Liver (tissue), 8 donors: ENCODE measurements at regions not wholly inside any gene's neighbourhood (a gene's known extent, or its start where the extent isn't known, plus 50 kb on each side); places are given as distances from the start of the nearest gene placed in this dataset.

Experiments used
- DNase-seq: peaks from one replicate; pipeline ENCODE4 v3.0.0-alpha.2; 2017; ENCODE audit warnings: low spot score
- H3K27ac ChIP-seq, 2 donors: one replicate each; pipeline ENCODE4 v1.7.0; 2013; ENCODE audit warnings: inconsistent platforms in 2 of 2, low read length in 2 of 2, control low read depth in 1 of 2, low read depth in 1 of 2, mild to moderate bottlenecking in 1 of 2
- H3K27me3 ChIP-seq, 4 donors: one replicate each; pipeline versions ENCODE4 v1.6.1 to v1.7.0; 2013; ENCODE audit warnings: low read length in 3 of 4, inconsistent platforms in 1 of 4, mild to moderate bottlenecking in 1 of 4, moderate library complexity in 1 of 4; ENCODE audit not compliant: control insufficient read depth in 4 of 4, insufficient read depth in 4 of 4
- H3K36me3 ChIP-seq, 4 donors: one replicate each; pipeline versions ENCODE4 v1.6.1 to v1.7.0; 2013; ENCODE audit warnings: low read length in 3 of 4, mild to moderate bottlenecking in 3 of 4, low read depth in 1 of 4, moderate library complexity in 1 of 4; ENCODE audit not compliant: control insufficient read depth in 4 of 4, insufficient read depth in 3 of 4
- H3K4me1 ChIP-seq, 4 donors: one replicate each; pipeline versions ENCODE4 v1.6.1 to v1.7.0; 2013; ENCODE audit warnings: low read length in 3 of 4, mild to moderate bottlenecking in 3 of 4, moderate library complexity in 1 of 4; ENCODE audit not compliant: control insufficient read depth in 4 of 4, insufficient read depth in 4 of 4
- H3K4me3 ChIP-seq, 3 donors: one replicate each; pipeline versions ENCODE4 v1.6.1 to v1.7.0; 2013; ENCODE audit warnings: low read length in 3 of 3, control low read depth in 1 of 3, low read depth in 1 of 3, mild to moderate bottlenecking in 1 of 3
- H3K9ac ChIP-seq, 2 donors: one replicate each; pipeline ENCODE4 v1.7.0; 2013; ENCODE audit warnings: low read length in 2 of 2, mild to moderate bottlenecking in 2 of 2, moderate library complexity in 2 of 2, control low read depth in 1 of 2, low read depth in 1 of 2
- H3K9me3 ChIP-seq, 4 donors: one replicate each; pipeline versions ENCODE4 v1.6.1 to v1.7.0; 2013; ENCODE audit warnings: low read length in 3 of 4; ENCODE audit not compliant: control insufficient read depth in 4 of 4
- EGR1 ChIP-seq, 2 donors: IDR thresholded peaks; 2 replicates each; pipeline ENCODE4 v1.6.1; 2016 to 2018; ENCODE audit warnings: antibody characterized with exemption in 2 of 2, low read depth in 2 of 2
- FOXA2 ChIP-seq: IDR thresholded peaks from 2 replicates; pipeline ENCODE4 v1.6.1; 2016; ENCODE audit warnings: antibody characterized with exemption
- GABPA ChIP-seq, 2 donors: IDR thresholded peaks in 1 of 2; conservative IDR thresholded peaks in 1 of 2; 2 replicates each; pipeline ENCODE4 v1.6.1; 2016; ENCODE audit warnings: antibody characterized with exemption in 2 of 2, mild to moderate bottlenecking in 1 of 2, moderate library complexity in 1 of 2
- HNF4A ChIP-seq, 2 donors: conservative IDR thresholded peaks; 2 replicates each; pipeline ENCODE4 v1.6.1; 2016; ENCODE audit warnings: antibody characterized with exemption in 2 of 2, mild to moderate bottlenecking in 2 of 2
- HNF4G ChIP-seq: IDR thresholded peaks from 2 replicates; pipeline ENCODE4 v1.6.1; 2016; ENCODE audit warnings: antibody characterized with exemption
- JUND ChIP-seq, 2 donors: IDR thresholded peaks; 2 replicates each; pipeline ENCODE4 v1.6.1; 2016; ENCODE audit warnings: antibody characterized with exemption in 2 of 2
- NR2F2 ChIP-seq: IDR thresholded peaks from 2 replicates; pipeline ENCODE4 v1.6.1; 2016; ENCODE audit warnings: antibody characterized with exemption
- RAD21 ChIP-seq, 2 donors: IDR thresholded peaks; 2 replicates each; pipeline ENCODE4 v1.6.1; 2016; ENCODE audit warnings: antibody characterized with exemption in 2 of 2, mild to moderate bottlenecking in 2 of 2
- RXRA ChIP-seq, 2 donors: IDR thresholded peaks; 2 replicates each; pipeline ENCODE4 v1.6.1; 2017 to 2018; ENCODE audit warnings: antibody characterized with exemption in 2 of 2, mild to moderate bottlenecking in 1 of 2
- SP1 ChIP-seq: IDR thresholded peaks from 2 replicates; pipeline ENCODE4 v1.6.1; 2018; ENCODE audit warnings: antibody characterized with exemption, mild to moderate bottlenecking
- TAF1 ChIP-seq: conservative IDR thresholded peaks from 2 replicates; pipeline ENCODE4 v1.6.1; 2016; ENCODE audit warnings: antibody characterized with exemption, mild to moderate bottlenecking
- YY1 ChIP-seq: IDR thresholded peaks from 2 replicates; pipeline ENCODE4 v1.6.1; 2016; ENCODE audit warnings: antibody characterized with exemption, mild to moderate bottlenecking
- WGBS: extraction: QIAGEN DNeasy Blood & Tissue Kit; methylation state at CpG from one replicate; pipeline ENCODE4 v1.1.7; 2013; 5-methylcytosine and 5-hydroxymethylcytosine counted together
- TF ChIP-seq, protein P1 (sequence below): fragments of 150-350 bp; IDR thresholded peaks from 2 replicates; pipeline ENCODE4 v1.5.1; 2017; ENCODE audit warnings: improper control_type of control experiment, low read depth, low read length; ENCODE audit not compliant: missing input control
- TF ChIP-seq, protein P2 (sequence below): IDR thresholded peaks from 2 replicates; pipeline ENCODE4 v1.6.1; 2016; ENCODE audit warnings: antibody characterized with exemption, mild to moderate bottlenecking
- TF ChIP-seq, protein P3 (sequence below): IDR thresholded peaks from 2 replicates; pipeline ENCODE4 v1.6.1; 2016; ENCODE audit warnings: antibody characterized with exemption
- TF ChIP-seq, protein P4 (sequence below): IDR thresholded peaks from 2 replicates; pipeline ENCODE4 v1.6.1; 2016; ENCODE audit warnings: antibody characterized with exemption
- TF ChIP-seq, protein P5 (sequence below): IDR thresholded peaks from 2 replicates; pipeline ENCODE4 v1.6.1; 2016; ENCODE audit warnings: antibody characterized with exemption
- donor health status: healthy.
- donor health status: healthy.
- donor health status: healthy.
- donor health status: healthy.
- donor health status: healthy.

DNA sequence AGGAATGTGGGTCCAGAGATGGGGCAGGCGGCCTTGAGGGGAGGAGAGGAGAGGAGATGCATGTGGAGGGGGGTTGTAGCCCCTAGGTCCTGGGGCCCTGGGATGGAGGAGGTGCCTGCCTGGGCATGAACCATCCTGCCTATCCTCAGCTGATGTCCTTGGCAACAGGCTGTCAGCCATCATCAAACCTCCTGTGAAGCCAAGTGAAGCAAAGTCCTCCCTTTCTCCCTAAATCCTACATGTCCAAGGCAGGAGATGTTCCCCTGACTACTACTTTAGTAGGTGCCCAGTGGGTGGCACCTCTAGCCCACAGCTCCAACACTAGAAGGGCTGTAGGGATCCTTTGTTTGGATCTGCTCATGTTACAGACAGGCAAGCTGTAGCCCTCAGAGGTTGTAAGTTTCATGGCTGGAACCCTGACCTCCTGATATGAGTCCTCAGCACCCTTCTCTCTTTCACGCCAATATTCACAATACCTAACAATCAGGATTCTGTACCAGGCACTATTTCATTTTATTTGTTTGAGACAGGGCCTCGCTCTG is 66.6 kb upstream of the SYPL1 start:
- H3K27me3 ChIP-seq, result no peaks in the 10 kb centered on the region
- H3K36me3 ChIP-seq, result no peaks in the 10 kb centered on the region
- no peak for DNase-seq
- H3K4me3 ChIP-seq, result no peak overlapping the region
- peak; percentile 74 to 82 for TF ChIP-seq RAD21 (IDR thresholded peaks at IDR 0.05)
- TF ChIP-seq RXRA (IDR thresholded peaks at IDR 0.05), result peak; percentile 30 to 45
- peak; percentile 5 for TF ChIP-seq HNF4G
- TF ChIP-seq SP1, result no peak
- TF ChIP-seq YY1, result peak; percentile 42
- TF ChIP-seq, protein P1, sequence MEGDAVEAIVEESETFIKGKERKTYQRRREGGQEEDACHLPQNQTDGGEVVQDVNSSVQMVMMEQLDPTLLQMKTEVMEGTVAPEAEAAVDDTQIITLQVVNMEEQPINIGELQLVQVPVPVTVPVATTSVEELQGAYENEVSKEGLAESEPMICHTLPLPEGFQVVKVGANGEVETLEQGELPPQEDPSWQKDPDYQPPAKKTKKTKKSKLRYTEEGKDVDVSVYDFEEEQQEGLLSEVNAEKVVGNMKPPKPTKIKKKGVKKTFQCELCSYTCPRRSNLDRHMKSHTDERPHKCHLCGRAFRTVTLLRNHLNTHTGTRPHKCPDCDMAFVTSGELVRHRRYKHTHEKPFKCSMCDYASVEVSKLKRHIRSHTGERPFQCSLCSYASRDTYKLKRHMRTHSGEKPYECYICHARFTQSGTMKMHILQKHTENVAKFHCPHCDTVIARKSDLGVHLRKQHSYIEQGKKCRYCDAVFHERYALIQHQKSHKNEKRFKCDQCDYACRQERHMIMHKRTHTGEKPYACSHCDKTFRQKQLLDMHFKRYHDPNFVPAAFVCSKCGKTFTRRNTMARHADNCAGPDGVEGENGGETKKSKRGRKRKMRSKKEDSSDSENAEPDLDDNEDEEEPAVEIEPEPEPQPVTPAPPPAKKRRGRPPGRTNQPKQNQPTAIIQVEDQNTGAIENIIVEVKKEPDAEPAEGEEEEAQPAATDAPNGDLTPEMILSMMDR, result peak; percentile 33
- TF ChIP-seq EGR1 (IDR thresholded peaks at IDR 0.05; ENCODE audit: low read depth in 2 of 2), result no peak
- TF ChIP-seq, protein P2, sequence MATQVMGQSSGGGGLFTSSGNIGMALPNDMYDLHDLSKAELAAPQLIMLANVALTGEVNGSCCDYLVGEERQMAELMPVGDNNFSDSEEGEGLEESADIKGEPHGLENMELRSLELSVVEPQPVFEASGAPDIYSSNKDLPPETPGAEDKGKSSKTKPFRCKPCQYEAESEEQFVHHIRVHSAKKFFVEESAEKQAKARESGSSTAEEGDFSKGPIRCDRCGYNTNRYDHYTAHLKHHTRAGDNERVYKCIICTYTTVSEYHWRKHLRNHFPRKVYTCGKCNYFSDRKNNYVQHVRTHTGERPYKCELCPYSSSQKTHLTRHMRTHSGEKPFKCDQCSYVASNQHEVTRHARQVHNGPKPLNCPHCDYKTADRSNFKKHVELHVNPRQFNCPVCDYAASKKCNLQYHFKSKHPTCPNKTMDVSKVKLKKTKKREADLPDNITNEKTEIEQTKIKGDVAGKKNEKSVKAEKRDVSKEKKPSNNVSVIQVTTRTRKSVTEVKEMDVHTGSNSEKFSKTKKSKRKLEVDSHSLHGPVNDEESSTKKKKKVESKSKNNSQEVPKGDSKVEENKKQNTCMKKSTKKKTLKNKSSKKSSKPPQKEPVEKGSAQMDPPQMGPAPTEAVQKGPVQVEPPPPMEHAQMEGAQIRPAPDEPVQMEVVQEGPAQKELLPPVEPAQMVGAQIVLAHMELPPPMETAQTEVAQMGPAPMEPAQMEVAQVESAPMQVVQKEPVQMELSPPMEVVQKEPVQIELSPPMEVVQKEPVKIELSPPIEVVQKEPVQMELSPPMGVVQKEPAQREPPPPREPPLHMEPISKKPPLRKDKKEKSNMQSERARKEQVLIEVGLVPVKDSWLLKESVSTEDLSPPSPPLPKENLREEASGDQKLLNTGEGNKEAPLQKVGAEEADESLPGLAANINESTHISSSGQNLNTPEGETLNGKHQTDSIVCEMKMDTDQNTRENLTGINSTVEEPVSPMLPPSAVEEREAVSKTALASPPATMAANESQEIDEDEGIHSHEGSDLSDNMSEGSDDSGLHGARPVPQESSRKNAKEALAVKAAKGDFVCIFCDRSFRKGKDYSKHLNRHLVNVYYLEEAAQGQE, result peak; percentile 5
- peak in 1 of 2 donors; percentile 38 for TF ChIP-seq HNF4A (conservative IDR thresholded peaks at IDR 0.05)
- no peak for TF ChIP-seq TAF1
- WGBS, result 78% methylated on average over 3 of the region's 3 CpGs
- H3K27ac ChIP-seq, result peak overlapping the region; percentile 79 to 85
- peak overlapping the region in 1 of 2 donors; percentile 79 for H3K9ac ChIP-seq
- H3K4me1 ChIP-seq, result peaks cover 16 to 57% (median 33%) of the 10 kb centered on the region in 4 donors
- no peaks in the 10 kb centered on the region for H3K9me3 ChIP-seq

DNA sequence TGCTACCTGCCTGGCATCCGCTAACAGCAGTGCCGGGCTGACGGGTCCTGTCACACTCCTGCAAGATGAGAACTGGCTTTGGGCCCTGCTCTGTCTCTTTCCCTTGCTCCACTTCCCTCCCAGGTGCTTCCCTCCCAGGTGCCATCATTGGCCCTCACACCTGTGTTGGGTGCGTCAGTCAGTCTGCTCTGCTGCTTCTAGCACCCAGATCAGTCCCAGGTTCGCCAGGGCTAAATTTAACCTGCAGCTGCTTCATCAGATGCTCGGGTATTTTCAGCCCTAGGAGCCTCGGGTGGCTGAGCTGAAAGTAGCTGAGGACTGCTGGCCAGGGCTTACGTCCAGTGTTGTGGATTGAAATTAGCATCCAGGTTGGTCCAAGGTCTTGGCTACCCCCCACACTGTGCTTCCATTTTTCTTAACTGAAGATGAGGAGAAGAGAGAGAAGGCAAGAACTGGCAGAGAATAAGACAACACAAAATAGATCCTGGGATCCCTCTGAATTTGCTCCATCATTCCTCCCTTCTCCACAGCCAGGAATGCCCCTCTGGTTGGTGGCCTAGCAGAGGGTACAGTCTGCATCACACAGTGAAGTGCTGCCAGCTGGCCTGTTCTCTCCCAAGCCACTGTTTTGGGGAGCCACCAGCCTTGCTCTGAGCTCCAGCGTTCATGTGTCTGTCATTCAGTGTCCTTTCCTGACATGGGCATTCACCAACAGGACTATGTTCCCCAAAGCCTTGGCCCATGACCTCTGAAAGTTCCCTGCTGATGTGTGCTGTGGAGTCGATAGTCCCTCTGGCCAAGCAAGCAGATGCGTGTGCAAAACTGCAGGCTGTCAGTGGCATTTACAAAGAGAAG is 65.9 kb upstream of the SYPL1 start:
- DNase-seq, result no peak
- TF ChIP-seq SP1 (peak; percentile 96), RXRA (IDR thresholded peaks at IDR 0.05) (peak; percentile 96 to 98), RAD21 (IDR thresholded peaks at IDR 0.05) (peak in 1 of 2 donors; percentile 34), JUND (IDR thresholded peaks at IDR 0.05) (peak; percentile 38 to 80), HNF4A (conservative IDR thresholded peaks at IDR 0.05) (peak; percentile 93 to 96), YY1 (peak; percentile 62), NR2F2 (peak; percentile 79), TAF1 (peak; percentile 49), FOXA2 (peak; percentile 72), GABPA (IDR thresholded peaks at IDR 0.05 in 1 of 2, conservative IDR thresholded peaks at IDR 0.05 in 1 of 2) (no peak), HNF4G (peak; percentile 87)
- TF ChIP-seq, protein P3, sequence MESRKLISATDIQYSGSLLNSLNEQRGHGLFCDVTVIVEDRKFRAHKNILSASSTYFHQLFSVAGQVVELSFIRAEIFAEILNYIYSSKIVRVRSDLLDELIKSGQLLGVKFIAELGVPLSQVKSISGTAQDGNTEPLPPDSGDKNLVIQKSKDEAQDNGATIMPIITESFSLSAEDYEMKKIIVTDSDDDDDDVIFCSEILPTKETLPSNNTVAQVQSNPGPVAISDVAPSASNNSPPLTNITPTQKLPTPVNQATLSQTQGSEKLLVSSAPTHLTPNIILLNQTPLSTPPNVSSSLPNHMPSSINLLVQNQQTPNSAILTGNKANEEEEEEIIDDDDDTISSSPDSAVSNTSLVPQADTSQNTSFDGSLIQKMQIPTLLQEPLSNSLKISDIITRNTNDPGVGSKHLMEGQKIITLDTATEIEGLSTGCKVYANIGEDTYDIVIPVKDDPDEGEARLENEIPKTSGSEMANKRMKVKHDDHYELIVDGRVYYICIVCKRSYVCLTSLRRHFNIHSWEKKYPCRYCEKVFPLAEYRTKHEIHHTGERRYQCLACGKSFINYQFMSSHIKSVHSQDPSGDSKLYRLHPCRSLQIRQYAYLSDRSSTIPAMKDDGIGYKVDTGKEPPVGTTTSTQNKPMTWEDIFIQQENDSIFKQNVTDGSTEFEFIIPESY, result no peak
- TF ChIP-seq, protein P4, sequence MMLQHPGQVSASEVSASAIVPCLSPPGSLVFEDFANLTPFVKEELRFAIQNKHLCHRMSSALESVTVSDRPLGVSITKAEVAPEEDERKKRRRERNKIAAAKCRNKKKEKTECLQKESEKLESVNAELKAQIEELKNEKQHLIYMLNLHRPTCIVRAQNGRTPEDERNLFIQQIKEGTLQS, result no peak
- TF ChIP-seq, protein P2, result peak; percentile 65
- TF ChIP-seq, protein P5, sequence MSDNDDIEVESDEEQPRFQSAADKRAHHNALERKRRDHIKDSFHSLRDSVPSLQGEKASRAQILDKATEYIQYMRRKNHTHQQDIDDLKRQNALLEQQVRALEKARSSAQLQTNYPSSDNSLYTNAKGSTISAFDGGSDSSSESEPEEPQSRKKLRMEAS, result peak; percentile 82

More for the DNA sequence above, 65.9 kb upstream of the SYPL1 start:
- Histone ChIP-seq H3K4me3 (peak overlapping the region in 1 of 3 donors; percentile 6), H3K9me3 (no peaks in the 10 kb centered on the region), H3K4me1 (peaks cover 16 to 57% (median 33%) of the 10 kb centered on the region in 4 donors), H3K27ac (peak overlapping the region; percentile 79 to 85), H3K36me3 (no peaks in the 10 kb centered on the region), H3K9ac (no peak overlapping the region), H3K27me3 (no peaks in the 10 kb centered on the region)
- WGBS, result 68% methylated on average over 11 of the region's 11 CpGs
